Renal cortex interstitium (tissue), 11 donors: ENCODE measurements at regions not wholly inside any gene's neighbourhood (a gene's known extent, or its start where the extent isn't known, plus 50 kb on each side); places are given as distances from the start of the nearest gene placed in this dataset.

Experiments
- DNase-seq, 11 donors: peaks; one replicate each; pipeline ENCODE4 v3.0.0-alpha.2; 2013; ENCODE audit warnings: low read depth in 9 of 11, low spot score in 4 of 11; ENCODE audit errors: extremely low read depth in 1 of 11

GRCh38 chr5:171663311-171664085, 122.1 kb upstream of the SMIM23 start:
- DNase-seq = no peak

- DNase-seq = no peak
These were observed 121.1 kb upstream of the SMIM23 start for GRCh38 chr5:171664489-171664888.

GRCh38 chr5:171666815-171667214, 118.8 kb upstream of the SMIM23 start:
- no peak for DNase-seq

- DNase-seq = peak in 10 of 11 donors; percentile 9 to 59 (median 34)
These were observed 118.1 kb upstream of the SMIM23 start for GRCh38 chr5:171667341-171668096.

GRCh38 chr5:171668097-171668412, 117.6 kb upstream of the SMIM23 start:
- no peak for DNase-seq

- no peak for DNase-seq
These were observed 116.0 kb upstream of the SMIM23 start for GRCh38 chr5:171669571-171669970.

GRCh38 chr5:171672556-171672955, 113.1 kb upstream of the SMIM23 start:
- no peak for DNase-seq

- DNase-seq = no peak
These were observed 112.3 kb upstream of the SMIM23 start for GRCh38 chr5:171673328-171673727.

GRCh38 chr5:171673840-171674239, 111.8 kb upstream of the SMIM23 start:
- no peak for DNase-seq

GRCh38 chr5:171675511-171675910, 110.1 kb upstream of the SMIM23 start:
- DNase-seq = no peak

GRCh38 chr5:171676286-171676944, 109.2 kb upstream of the SMIM23 start:
- no peak for DNase-seq

- no peak for DNase-seq
These were observed 107.0 kb upstream of the SMIM23 start for GRCh38 chr5:171678646-171679045.

- DNase-seq = no peak
These were observed 105.1 kb upstream of the SMIM23 start for GRCh38 chr5:171680485-171680884.

GRCh38 chr5:171681061-171681460, 104.6 kb upstream of the SMIM23 start:
- DNase-seq = no peak

- DNase-seq = no peak
These were observed 103.9 kb upstream of the SMIM23 start for GRCh38 chr5:171681677-171682076.

GRCh38 chr5:171682801-171683200, 102.8 kb upstream of the SMIM23 start:
- DNase-seq = no peak

- DNase-seq = no peak
These were observed 101.4 kb upstream of the SMIM23 start for GRCh38 chr5:171684169-171684568.

- peak in 1 of 11 donors; percentile 22 for DNase-seq
These were observed 96.7 kb upstream of the SMIM23 start for GRCh38 chr5:171688696-171689495.

- DNase-seq = no peak
These were observed 95.7 kb upstream of the SMIM23 start for GRCh38 chr5:171689853-171690417.
